ENCODE measurements at regions not wholly inside any gene's neighbourhood (a gene's known extent, or its start where the extent isn't known, plus 50 kb on each side); places are given as distances from the start of the nearest gene placed in this dataset.

GRCh38 chr12:94862421-94862820 lies 141.1 kb downstream of the NDUFA12 start:
- peaks cover 0 to 17% of the 10 kb centered on the region in 2 experiments; a peak in 1 of 5 replicates for H3K27me3 ChIP-seq (ENCODE audit: control insufficient read depth in 1 of 2, insufficient read depth in 2 of 2, low read length in 2 of 2)
- FAIRE-seq: no peak
- in situ Hi-C loops (cut with HindIII; ENCODE audit: extremely low pct_ligation_motif_present, low pct_unique_long_range_greater_than_20kb) (no loop called here), intact Hi-C loops (cut with micrococcal nuclease; ENCODE audit: unreplicated experiment) (no loop called here)
- H3K27ac ChIP-seq (ENCODE audit: extremely low read length, insufficient read depth, low read length): no peak overlapping the region
- no peak overlapping the region for H3K4me2 ChIP-seq (ENCODE audit: low read depth, low read length)
- no peak overlapping the region for H2AFZ ChIP-seq (ENCODE audit: low read length)
- ChIA-PET POLR2A (no interaction called here), CTCF (ENCODE audit: low intra/inter-chr PET ratio, low total read pairs) (no interaction called here)
- BruUV-seq (replicated peaks): no TSS peak
- H3K4me3 ChIP-seq (replicated peaks in 1 of 3; ENCODE audit: insufficient read depth in 1 of 3, low read depth in 2 of 3, low read length in 3 of 3): no peak overlapping the region
- no peaks in the 10 kb centered on the region for H3K4me1 ChIP-seq (ENCODE audit: insufficient read depth, low read length)
- TF ChIP-seq HNF4G (IDR thresholded peaks at IDR 0.05; ENCODE audit: borderline replicate concordance, low read depth, low read length): no peak
- TF ChIP-seq HNF4G (CRISPR knock-in tag; IDR thresholded peaks at IDR 0.05; ENCODE audit: borderline replicate concordance, low read depth): no peak
- TF ChIP-seq AHR (CRISPR knock-in tag; IDR thresholded peaks at IDR 0.05): no peak
- no peak for TF ChIP-seq ZNF468 (CRISPR knock-in tag; IDR thresholded peaks at IDR 0.05)
- no peak for TF ChIP-seq ZNF136 (CRISPR knock-in tag; IDR thresholded peaks at IDR 0.05; ENCODE audit: low read depth)
- TF ChIP-seq ZNF275 (CRISPR knock-in tag; IDR thresholded peaks at IDR 0.05; ENCODE audit: borderline replicate concordance): no peak
- no peak for TF ChIP-seq ZNF3 (CRISPR knock-in tag; IDR thresholded peaks at IDR 0.05)
- TF ChIP-seq PLSCR1 (CRISPR knock-in tag; IDR thresholded peaks at IDR 0.05; ENCODE audit: borderline replicate concordance): no peak
- no peak for TF ChIP-seq U2AF2 (IDR thresholded peaks at IDR 0.05; ENCODE audit: low read depth, low read length)
- no peak for TF ChIP-seq ZNF501 (CRISPR knock-in tag; IDR thresholded peaks at IDR 0.05)
- no peak for TF ChIP-seq ZNF292 (CRISPR knock-in tag; IDR thresholded peaks at IDR 0.05; ENCODE audit: borderline replicate concordance, low read depth)
- TF ChIP-seq ZNF768 (CRISPR knock-in tag; IDR thresholded peaks at IDR 0.05): no peak
- no peak for TF ChIP-seq HOXA7 (CRISPR knock-in tag; IDR thresholded peaks at IDR 0.05)
- TF ChIP-seq ZNF318 (CRISPR knock-in tag; IDR thresholded peaks at IDR 0.05): no peak
- no peak for TF ChIP-seq TBX3 (IDR thresholded peaks at IDR 0.05; ENCODE audit: borderline replicate concordance)
- TF ChIP-seq RFX1 (IDR thresholded peaks at IDR 0.05): no peak
- no peak for TF ChIP-seq SP1 (IDR thresholded peaks at IDR 0.05)
- TF ChIP-seq SP1 (CRISPR knock-in tag; IDR thresholded peaks at IDR 0.05): no peak
- WGBS (ENCODE audit: low lambda C conversion rate): 8% methylated on average over 3 of the region's 3 CpGs
- no peaks in the 10 kb centered on the region for H3K9me3 ChIP-seq (ENCODE audit: low read length)
- DNase-seq (ENCODE audit: low spot score): no peak
- no peaks in the 10 kb centered on the region for H4K20me1 ChIP-seq (ENCODE audit: insufficient read depth, low read length)
- no peak for ATAC-seq
- no peak overlapping the region for H3K9ac ChIP-seq (ENCODE audit: insufficient read depth, low read depth, low read length)
- no peaks in the 10 kb centered on the region for H3K36me3 ChIP-seq (replicated peaks in 1 of 2; ENCODE audit: control insufficient read depth in 1 of 2, insufficient read depth in 2 of 2, low read length in 2 of 2)
- no peaks in the 10 kb centered on the region for H3K79me2 ChIP-seq (ENCODE audit: insufficient read depth, low read length)
